A549 (cell line): ENCODE measurements at regions not wholly inside any gene's neighbourhood (a gene's known extent, or its start where the extent isn't known, plus 50 kb on each side); places are given as distances from the start of the nearest gene placed in this dataset.

Source experiments
- ATAC-seq, 2 experiments: fragments of 200-7000 bp in 1 of 2; fragments of >200 bp in 1 of 2; cut with Nextera tagmentation in 1 of 2; cut with Tn5 transposase in 1 of 2; 3 replicates each; pipeline versions ENCODE4 v1.8.0 to v1.9.1; 2018 to 2020; ENCODE audit warnings: mild to moderate bottlenecking in 1 of 2, moderate library complexity in 1 of 2
- CTCF ChIA-PET: fragments of 300-600 bp; sonication (Branson Sonifier 250); formaldehyde crosslinking; extraction: SDS; loops from one replicate; lab custom pipeline; 2021; ENCODE audit warnings: antibody characterized with exemption, inconsistent platforms; lab: Yijun Ruan, JAX
- POLR2A ChIA-PET: fragments of 350-600 bp; formaldehyde crosslinking; extraction: SDS; loops from one replicate; lab custom pipeline; 2021; ENCODE audit warnings: antibody characterized with exemption, inconsistent platforms; lab: Yijun Ruan, JAX
- DNase-seq, 2 experiments: peaks; one replicate each; pipeline versions ENCODE4 v3.0.0 to v3.0.0-alpha.2; 2011 to 2016; ENCODE audit warnings: low read depth in 1 of 2, low spot score in 1 of 2
- FAIRE-seq: peaks from 2 replicates; lab custom pipeline; 2011; peaks lifted over from hg19 to GRCh38; lab: Jason Lieb, UNC
- H3K27ac ChIP-seq, 2 experiments: fragments of >200 bp; sonication (Bioruptor Twin); formaldehyde crosslinking; 3 replicates each; pipeline ENCODE4 v1.5.1; 2016 to 2017
- H3K4me1 ChIP-seq: fragments of >200 bp; sonication (Bioruptor Twin); formaldehyde crosslinking; 3 replicates; pipeline ENCODE4 v1.6.1; 2016
- H3K4me2 ChIP-seq: fragments of >200 bp; sonication (Bioruptor Twin); formaldehyde crosslinking; 3 replicates; pipeline ENCODE4 v1.6.1; 2016
- H3K4me3 ChIP-seq: fragments of >200 bp; sonication (Bioruptor Twin); formaldehyde crosslinking; 3 replicates; pipeline ENCODE4 v1.5.1; 2016
- H3K9me3 ChIP-seq: fragments of >200 bp; sonication (Bioruptor Twin); formaldehyde crosslinking; 3 replicates; pipeline ENCODE4 v1.6.1; 2016
- BHLHE40 ChIP-seq: IDR thresholded peaks from 2 replicates; pipeline ENCODE4 v1.6.1; 2012; ENCODE audit warnings: low read depth, low read length, inconsistent platforms
- CHD2 ChIP-seq: fragments of 150-350 bp; IDR thresholded peaks from 2 replicates; pipeline ENCODE4 v1.6.1; 2014; ENCODE audit warnings: low read length; ENCODE audit not compliant: partially characterized antibody
- CHD4 ChIP-seq: fragments of 200-600 bp; sonication (generic); IDR thresholded peaks from 2 replicates; pipeline ENCODE4 v1.6.1; 2016; ENCODE audit warnings: antibody characterized with exemption, mild to moderate bottlenecking, borderline replicate concordance
- EHMT2 ChIP-seq: fragments of 200-600 bp; sonication (generic); IDR thresholded peaks from 2 replicates; pipeline ENCODE4 v1.6.1; 2016; ENCODE audit warnings: antibody characterized with exemption, low read depth, mild to moderate bottlenecking, moderate library complexity
- EP300 ChIP-seq, 2 experiments: fragments of >200 bp; sonication (Bioruptor Twin); formaldehyde crosslinking; IDR thresholded peaks; 2 replicates in 1 of 2; 3 replicates in 1 of 2; pipeline ENCODE4 v1.6.1; 2016 to 2017
- FOSL2 ChIP-seq, 2 experiments: fragments of 450-650 bp in 1 of 2; fragments of >200 bp in 1 of 2; sonication (Bioruptor Twin) in 1 of 2; formaldehyde crosslinking; IDR thresholded peaks; 2 replicates each; pipeline versions ENCODE4 v1.5.0 to v1.6.1; 2016 to 2020; ENCODE audit warnings: mild to moderate bottlenecking in 1 of 2, moderate library complexity in 1 of 2
- GATA3 ChIP-seq: IDR thresholded peaks from 2 replicates; pipeline ENCODE4 v1.6.1; 2012; ENCODE audit warnings: borderline replicate concordance
- HOXB13 ChIP-seq: fragments of 250-450 bp; sonication (Bioruptor Pico); IDR thresholded peaks from 2 replicates; pipeline ENCODE4 v1.5.0; 2020; ENCODE audit warnings: low read depth, mild to moderate bottlenecking, moderate library complexity
- JUNB ChIP-seq: fragments of >200 bp; sonication (Bioruptor Twin); formaldehyde crosslinking; IDR thresholded peaks from 2 replicates; pipeline ENCODE4 v1.6.1; 2016
- MAFK ChIP-seq: fragments of 450-650 bp; IDR thresholded peaks from 2 replicates; pipeline ENCODE4 v1.6.1; 2014; ENCODE audit not compliant: partially characterized antibody
- NR3C1 ChIP-seq: fragments of >200 bp; sonication (Bioruptor Twin); formaldehyde crosslinking; IDR thresholded peaks from 3 replicates; pipeline ENCODE4 v1.6.1; 2017
- POLR2A ChIP-seq: IDR thresholded peaks from 2 replicates; pipeline ENCODE4 v1.6.1; 2012; ENCODE audit warnings: mild to moderate bottlenecking, low read length
- RCOR1 ChIP-seq: fragments of 150-350 bp; IDR thresholded peaks from 2 replicates; pipeline ENCODE4 v1.6.1; 2014; ENCODE audit warnings: antibody characterized with exemption, low read length, low read depth
- RNF2 ChIP-seq: fragments of 200-600 bp; sonication (generic); IDR thresholded peaks from 2 replicates; pipeline ENCODE4 v1.6.1; 2016; ENCODE audit warnings: low read depth, mild to moderate bottlenecking, antibody characterized with exemption, moderate library complexity, borderline replicate concordance
- SMC3 ChIP-seq: fragments of >200 bp; sonication (Bioruptor Twin); formaldehyde crosslinking; IDR thresholded peaks from 3 replicates; pipeline ENCODE4 v1.6.1; 2018; ENCODE audit warnings: inconsistent platforms
- SREBF2 ChIP-seq: fragments of 450-650 bp; IDR thresholded peaks from 2 replicates; pipeline ENCODE4 v1.6.1; 2014; ENCODE audit warnings: mild to moderate bottlenecking, moderate library complexity
- ZNF302 ChIP-seq: fragments of 250-450 bp; sonication (Bioruptor Pico); IDR thresholded peaks from 2 replicates; pipeline ENCODE4 v1.9.0; 2021; ENCODE audit warnings: inconsistent platforms, mild to moderate bottlenecking, moderate library complexity
- WGBS: methylation state at CpG from one replicate; pipeline ENCODE4 v1.1.6; 2017; ENCODE audit errors: missing lambda C conversion rate; 5-methylcytosine and 5-hydroxymethylcytosine counted together
- TF ChIP-seq, protein P1 (sequence below): fragments of >200 bp; sonication (Bioruptor Twin); formaldehyde crosslinking; IDR thresholded peaks from 3 replicates; pipeline ENCODE4 v1.6.1; 2016
- TF ChIP-seq, protein P2 (sequence below): IDR thresholded peaks from 2 replicates; pipeline ENCODE4 v1.6.1; 2012
- TF ChIP-seq, protein P3 (sequence below): fragments of 250-450 bp; sonication (Bioruptor Pico); IDR thresholded peaks from 2 replicates; pipeline ENCODE4 v1.5.0; 2021; ENCODE audit warnings: mild to moderate bottlenecking, moderate library complexity, borderline replicate concordance

GRCh38 chr14:101252443-101253214 is 308.7 kb upstream of the DIO3 start (continued):
- TF ChIP-seq, protein P1, sequence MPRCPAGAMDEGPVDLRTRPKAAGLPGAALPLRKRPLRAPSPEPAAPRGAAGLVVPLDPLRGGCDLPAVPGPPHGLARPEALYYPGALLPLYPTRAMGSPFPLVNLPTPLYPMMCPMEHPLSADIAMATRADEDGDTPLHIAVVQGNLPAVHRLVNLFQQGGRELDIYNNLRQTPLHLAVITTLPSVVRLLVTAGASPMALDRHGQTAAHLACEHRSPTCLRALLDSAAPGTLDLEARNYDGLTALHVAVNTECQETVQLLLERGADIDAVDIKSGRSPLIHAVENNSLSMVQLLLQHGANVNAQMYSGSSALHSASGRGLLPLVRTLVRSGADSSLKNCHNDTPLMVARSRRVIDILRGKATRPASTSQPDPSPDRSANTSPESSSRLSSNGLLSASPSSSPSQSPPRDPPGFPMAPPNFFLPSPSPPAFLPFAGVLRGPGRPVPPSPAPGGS: no peak
- TF ChIP-seq RNF2 (no peak), SMC3 (no peak)

DNA sequence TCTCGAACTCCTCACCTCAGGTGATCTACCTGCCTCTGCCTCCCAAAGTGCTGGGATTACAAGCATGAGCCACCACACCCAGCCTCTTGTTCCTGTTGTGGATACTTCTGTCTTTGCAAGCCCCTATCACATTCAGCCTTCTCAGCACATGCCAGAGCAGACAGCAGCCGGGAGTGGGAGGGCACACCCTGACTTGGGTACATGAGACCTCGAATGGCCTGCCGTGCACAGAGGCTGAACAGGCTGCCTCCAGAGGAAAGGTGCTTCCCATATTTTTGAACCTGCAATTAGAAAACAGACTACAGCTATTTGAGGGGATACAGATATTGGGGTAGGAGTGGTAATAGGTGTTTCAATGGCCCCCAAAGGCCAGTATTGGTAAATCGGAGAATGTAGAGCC is 307.3 kb upstream of the DIO3 start:
- TF ChIP-seq, protein P2, sequence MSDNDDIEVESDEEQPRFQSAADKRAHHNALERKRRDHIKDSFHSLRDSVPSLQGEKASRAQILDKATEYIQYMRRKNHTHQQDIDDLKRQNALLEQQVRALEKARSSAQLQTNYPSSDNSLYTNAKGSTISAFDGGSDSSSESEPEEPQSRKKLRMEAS: no peak
- TF ChIP-seq EP300 (IDR thresholded peaks at IDR 0.05) (no peak), HOXB13 (CRISPR knock-in tag) (no peak), MAFK (no peak), GATA3 (no peak), CHD4 (no peak), EHMT2 (no peak)
- TF ChIP-seq, protein P3, sequence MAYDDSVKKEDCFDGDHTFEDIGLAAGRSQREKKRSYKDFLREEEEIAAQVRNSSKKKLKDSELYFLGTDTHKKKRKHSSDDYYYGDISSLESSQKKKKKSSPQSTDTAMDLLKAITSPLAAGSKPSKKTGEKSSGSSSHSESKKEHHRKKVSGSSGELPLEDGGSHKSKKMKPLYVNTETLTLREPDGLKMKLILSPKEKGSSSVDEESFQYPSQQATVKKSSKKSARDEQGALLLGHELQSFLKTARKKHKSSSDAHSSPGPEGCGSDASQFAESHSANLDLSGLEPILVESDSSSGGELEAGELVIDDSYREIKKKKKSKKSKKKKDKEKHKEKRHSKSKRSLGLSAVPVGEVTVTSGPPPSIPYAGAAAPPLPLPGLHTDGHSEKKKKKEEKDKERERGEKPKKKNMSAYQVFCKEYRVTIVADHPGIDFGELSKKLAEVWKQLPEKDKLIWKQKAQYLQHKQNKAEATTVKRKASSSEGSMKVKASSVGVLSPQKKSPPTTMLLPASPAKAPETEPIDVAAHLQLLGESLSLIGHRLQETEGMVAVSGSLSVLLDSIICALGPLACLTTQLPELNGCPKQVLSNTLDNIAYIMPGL (CRISPR knock-in tag): no peak
- TF ChIP-seq, all 56 proteins: peak for 0
- H3K4me1 ChIP-seq: no peaks in the 10 kb centered on the region
- no peak overlapping the region for H3K27ac ChIP-seq
- ChIA-PET CTCF (interaction anchor here (0.8 to 1.9 kb wide), 3 partner anchors 17 to 374 kb away, joined by 3 to 7 read pairs (median 4); no protein-coding TSS in a partner anchor), POLR2A (no interaction called here)
- no peak overlapping the region for H3K4me2 ChIP-seq
- H3K9me3 ChIP-seq: no peaks in the 10 kb centered on the region
- FAIRE-seq: no peak
- H3K4me3 ChIP-seq: no peak overlapping the region
- 74% methylated on average over 5 of the region's 5 CpGs for WGBS
- ATAC-seq: no peak
- DNase-seq: no peak

- FAIRE-seq: no peak
- no peak overlapping the region for H3K27ac ChIP-seq
- TF ChIP-seq BHLHE40 (no peak), JUNB (no peak), FOSL2 (IDR thresholded peaks at IDR 0.05) (no peak), FOSL2 (CRISPR knock-in tag; IDR thresholded peaks at IDR 0.05) (no peak), CHD2 (no peak), POLR2A (no peak), RCOR1 (no peak), MAFK (no peak), SREBF2 (no peak), ZNF302 (CRISPR knock-in tag) (no peak), NR3C1 (no peak)
- TF ChIP-seq, protein P3 (CRISPR knock-in tag): no peak
- TF ChIP-seq, all 56 proteins: peak for 0
- ChIA-PET POLR2A (no interaction called here), CTCF (interaction anchor here (0.8 to 1.1 kb wide), 2 partner anchors 373 to 410 kb away, joined by 3 to 4 read pairs; no protein-coding TSS in a partner anchor)
- no peak for DNase-seq
- Histone ChIP-seq H3K4me1 (no peaks in the 10 kb centered on the region), H3K4me2 (no peak overlapping the region), H3K4me3 (no peak overlapping the region), H3K9me3 (no peaks in the 10 kb centered on the region)
- no peak for ATAC-seq
- WGBS: 75% methylated on average over 17 of the region's 17 CpGs
Measured at GRCh38 chr14:101254805-101255764, 306.2 kb upstream of the DIO3 start.
